ENCODE measurements at regions not wholly inside any gene's neighbourhood (a gene's known extent, or its start where the extent isn't known, plus 50 kb on each side); places are given as distances from the start of the nearest gene placed in this dataset.

DNA sequence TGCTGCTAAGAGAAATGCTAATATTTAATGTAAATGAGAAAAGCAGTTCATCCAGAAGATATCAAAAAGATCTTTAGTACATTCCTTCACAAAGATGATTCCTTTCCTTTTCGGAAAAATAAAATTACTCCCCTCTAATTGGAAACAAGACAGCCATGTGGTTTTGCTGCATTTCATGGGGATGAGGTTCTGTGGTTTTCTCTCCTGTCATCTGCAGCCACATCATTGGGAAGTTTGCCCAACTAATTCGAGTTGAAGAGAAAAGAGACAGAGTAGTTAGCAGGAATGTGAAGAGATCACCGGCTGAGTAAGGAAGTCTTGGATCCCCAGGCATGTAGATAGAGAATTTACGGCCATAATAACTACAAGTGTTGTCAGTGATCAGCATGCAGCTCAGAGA lies 122.1 kb downstream of the CYSLTR2 start:
- Histone ChIP-seq H3K79me2 (ENCODE audit: control insufficient read depth, low read length) (no peaks in the 10 kb centered on the region), H3F3A (ENCODE audit: control insufficient read depth, insufficient read depth) (no peaks in the 10 kb centered on the region), H3K27me3 (ENCODE audit: control insufficient read depth, low read length) (peaks cover 19% of the 10 kb centered on the region), H3K4me2 (ENCODE audit: low read length) (no peak overlapping the region), H4K20me1 (ENCODE audit: control insufficient read depth, insufficient read depth, low read depth, low read length) (no peaks in the 10 kb centered on the region), H3K9me2 (replicated peaks; ENCODE audit: control insufficient read depth, low read length) (no peaks in the 10 kb centered on the region), H3K9me3 (ENCODE audit: control insufficient read depth, insufficient read depth, low read length) (peaks cover 3% of the 10 kb centered on the region; the same call in 1 of the 2 replicates), H3K27ac (ENCODE audit: low read depth, low read length) (no peak overlapping the region), H3K36me3 (ENCODE audit: control insufficient read depth, low read length) (no peaks in the 10 kb centered on the region), H3K4me1 (ENCODE audit: control insufficient read depth, low read length) (no peaks in the 10 kb centered on the region), H3K4me3 (ENCODE audit: low read length) (no peak overlapping the region)
- TF ChIP-seq, protein P1, sequence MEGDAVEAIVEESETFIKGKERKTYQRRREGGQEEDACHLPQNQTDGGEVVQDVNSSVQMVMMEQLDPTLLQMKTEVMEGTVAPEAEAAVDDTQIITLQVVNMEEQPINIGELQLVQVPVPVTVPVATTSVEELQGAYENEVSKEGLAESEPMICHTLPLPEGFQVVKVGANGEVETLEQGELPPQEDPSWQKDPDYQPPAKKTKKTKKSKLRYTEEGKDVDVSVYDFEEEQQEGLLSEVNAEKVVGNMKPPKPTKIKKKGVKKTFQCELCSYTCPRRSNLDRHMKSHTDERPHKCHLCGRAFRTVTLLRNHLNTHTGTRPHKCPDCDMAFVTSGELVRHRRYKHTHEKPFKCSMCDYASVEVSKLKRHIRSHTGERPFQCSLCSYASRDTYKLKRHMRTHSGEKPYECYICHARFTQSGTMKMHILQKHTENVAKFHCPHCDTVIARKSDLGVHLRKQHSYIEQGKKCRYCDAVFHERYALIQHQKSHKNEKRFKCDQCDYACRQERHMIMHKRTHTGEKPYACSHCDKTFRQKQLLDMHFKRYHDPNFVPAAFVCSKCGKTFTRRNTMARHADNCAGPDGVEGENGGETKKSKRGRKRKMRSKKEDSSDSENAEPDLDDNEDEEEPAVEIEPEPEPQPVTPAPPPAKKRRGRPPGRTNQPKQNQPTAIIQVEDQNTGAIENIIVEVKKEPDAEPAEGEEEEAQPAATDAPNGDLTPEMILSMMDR (IDR thresholded peaks at IDR 0.05; ENCODE audit: low read depth, low read length, poor library complexity, severe bottlenecking) = no peak
- TF ChIP-seq EZH2phosphoT487 (IDR thresholded peaks at IDR 0.05; ENCODE audit: borderline replicate concordance, low read length) = no peak

DNA sequence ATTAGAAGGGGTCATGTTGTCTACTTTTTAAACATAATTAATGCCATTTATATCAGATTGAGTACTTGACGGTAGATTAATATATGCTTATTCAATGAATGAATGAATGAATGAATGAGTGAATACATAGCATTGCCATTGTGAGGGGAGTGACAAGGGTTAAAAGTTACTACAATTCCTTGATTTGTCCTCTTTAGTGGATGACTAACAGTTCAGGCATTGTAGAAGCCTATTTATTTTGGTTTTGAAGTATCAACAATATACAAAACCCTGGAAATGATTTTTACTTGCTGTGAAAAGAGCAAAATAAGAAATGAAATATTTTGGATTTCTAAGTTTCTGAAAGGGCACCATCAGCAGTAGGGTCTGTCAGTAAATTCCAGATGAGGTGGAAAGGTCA lies 122.7 kb downstream of the CYSLTR2 start:
- Histone ChIP-seq H3K9me2 (replicated peaks; ENCODE audit: control insufficient read depth, low read length) (no peaks in the 10 kb centered on the region), H3K36me3 (ENCODE audit: control insufficient read depth, low read length) (no peaks in the 10 kb centered on the region), H3K9me3 (ENCODE audit: control insufficient read depth, insufficient read depth, low read length) (peaks cover 3% of the 10 kb centered on the region; the same call in 1 of the 2 replicates), H3K4me2 (ENCODE audit: low read length) (no peak overlapping the region), H3K4me1 (ENCODE audit: control insufficient read depth, low read length) (no peaks in the 10 kb centered on the region), H3K4me3 (ENCODE audit: low read length) (no peak overlapping the region), H3K79me2 (ENCODE audit: control insufficient read depth, low read length) (no peaks in the 10 kb centered on the region), H3K27ac (ENCODE audit: low read depth, low read length) (no peak overlapping the region), H3K27me3 (ENCODE audit: control insufficient read depth, low read length) (peaks cover 19% of the 10 kb centered on the region), H3F3A (ENCODE audit: control insufficient read depth, insufficient read depth) (no peaks in the 10 kb centered on the region), H4K20me1 (ENCODE audit: control insufficient read depth, insufficient read depth, low read depth, low read length) (no peaks in the 10 kb centered on the region)
- TF ChIP-seq, protein P1 (IDR thresholded peaks at IDR 0.05; ENCODE audit: low read depth, low read length, poor library complexity, severe bottlenecking) = no peak
- no peak for TF ChIP-seq EZH2phosphoT487 (IDR thresholded peaks at IDR 0.05; ENCODE audit: borderline replicate concordance, low read length)

DNA sequence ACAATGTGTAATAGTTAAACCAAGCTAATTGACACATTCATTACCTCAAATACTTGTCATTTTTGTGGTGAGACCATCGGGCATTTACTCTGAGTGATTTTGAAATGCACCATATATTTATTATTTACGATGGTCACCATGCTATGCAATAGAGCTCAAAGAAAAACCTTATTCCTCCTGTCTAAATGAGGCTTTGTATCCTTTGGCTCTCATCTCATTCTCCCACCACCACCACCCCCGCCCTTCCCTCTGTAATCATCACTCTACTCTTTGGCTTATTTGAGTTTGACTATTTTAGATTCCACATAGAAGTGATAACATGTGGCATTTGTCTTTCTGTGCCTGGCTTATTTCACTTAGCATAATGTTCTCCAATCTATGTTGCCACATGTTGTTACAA lies 124.9 kb downstream of the CYSLTR2 start:
- Histone ChIP-seq H3K27me3 (ENCODE audit: control insufficient read depth, low read length) (peaks cover 7% of the 10 kb centered on the region), H3K79me2 (ENCODE audit: control insufficient read depth, low read length) (no peaks in the 10 kb centered on the region), H3K27ac (ENCODE audit: low read depth, low read length) (no peak overlapping the region), H3F3A (ENCODE audit: control insufficient read depth, insufficient read depth) (no peaks in the 10 kb centered on the region), H3K9me3 (ENCODE audit: control insufficient read depth, insufficient read depth, low read length) (peaks cover 3% of the 10 kb centered on the region; the same call in 1 of the 2 replicates), H4K20me1 (ENCODE audit: control insufficient read depth, insufficient read depth, low read depth, low read length) (no peaks in the 10 kb centered on the region), H3K4me3 (ENCODE audit: low read length) (no peak overlapping the region), H3K4me2 (ENCODE audit: low read length) (no peak overlapping the region), H3K36me3 (ENCODE audit: control insufficient read depth, low read length) (no peaks in the 10 kb centered on the region), H3K4me1 (ENCODE audit: control insufficient read depth, low read length) (no peaks in the 10 kb centered on the region), H3K9me2 (replicated peaks; ENCODE audit: control insufficient read depth, low read length) (no peaks in the 10 kb centered on the region)
- no peak for TF ChIP-seq EZH2phosphoT487 (IDR thresholded peaks at IDR 0.05; ENCODE audit: borderline replicate concordance, low read length)
- TF ChIP-seq, protein P1 (IDR thresholded peaks at IDR 0.05; ENCODE audit: low read depth, low read length, poor library complexity, severe bottlenecking) = no peak

Data from DOHH2 (cell line).